ENCODE measurements at regions not wholly inside any gene's neighbourhood (a gene's known extent, or its start where the extent isn't known, plus 50 kb on each side); places are given as distances from the start of the nearest gene placed in this dataset.
"Not testable (repeated sequence)": the region's sequence is repeated elsewhere in the genome, so short reads cannot be mapped to it uniquely, and the experiment has no call there.

DNA sequence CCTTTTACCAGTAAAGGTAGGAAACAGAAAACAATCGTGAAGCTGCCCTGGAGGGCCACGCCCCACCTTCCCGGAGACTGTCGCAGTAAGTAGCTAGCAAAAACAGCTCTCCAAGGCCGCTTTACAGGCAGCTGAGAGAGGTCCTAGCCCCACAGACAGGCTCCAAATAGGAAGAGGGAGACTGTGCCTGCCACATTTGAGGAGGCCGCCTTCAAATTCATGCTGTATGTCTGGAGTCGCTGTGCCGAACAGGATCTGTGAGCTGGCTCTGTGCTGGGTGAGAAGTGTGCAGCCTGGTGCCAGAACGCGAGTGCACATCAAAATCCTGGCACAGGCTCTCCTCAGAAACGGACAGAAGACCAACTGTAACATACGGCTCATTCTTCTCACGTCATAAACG, 582.2 kb downstream of the CETN3 start:
- DNase-seq, result no peak

- no peak for DNase-seq
Measured at GRCh38 chr5:89826938-89827337, 582.6 kb downstream of the CETN3 start.

- DNase-seq, result no peak
Measured at GRCh38 chr5:89823046-89823445, 586.5 kb downstream of the CETN3 start.

GRCh38 chr5:89817841-89818240, 591.7 kb downstream of the CETN3 start:
- DNase-seq, result no peak

DNA sequence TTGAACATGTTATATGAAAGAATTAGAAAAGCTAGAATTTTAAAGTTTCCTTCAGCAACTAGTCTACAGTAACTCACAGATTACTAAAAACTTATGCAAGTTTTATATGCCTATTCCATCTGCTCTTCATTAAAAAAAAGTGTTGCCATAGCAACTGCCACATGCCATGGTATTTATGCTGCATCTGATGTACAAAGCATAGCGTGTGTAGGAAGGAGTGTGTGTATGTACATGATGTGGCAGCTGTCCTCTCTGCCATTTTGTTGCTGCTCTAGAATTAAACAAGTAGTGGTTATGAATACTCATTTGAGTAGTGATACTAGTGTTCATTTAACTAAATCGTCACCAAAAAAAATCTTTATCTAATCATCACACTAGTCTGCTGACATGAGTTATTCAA, 593.5 kb downstream of the CETN3 start:
- DNase-seq, result no peak

GRCh38 chr5:89800735-89801134, 608.8 kb downstream of the CETN3 start:
- DNase-seq, result not testable (repeated sequence)

- DNase-seq, result not testable (repeated sequence)
Measured at GRCh38 chr5:89794504-89794903, 615.1 kb downstream of the CETN3 start.

- DNase-seq, result not testable (repeated sequence)
Measured at GRCh38 chr5:89779734-89780133, 629.8 kb downstream of the CETN3 start.

GRCh38 chr5:89777758-89778157, 631.8 kb downstream of the CETN3 start:
- DNase-seq, result no peak

GRCh38 chr5:89769975-89770374, 639.6 kb downstream of the CETN3 start:
- no peak for DNase-seq

GRCh38 chr5:89759802-89760201, 649.8 kb downstream of the CETN3 start:
- no peak for DNase-seq

DNA sequence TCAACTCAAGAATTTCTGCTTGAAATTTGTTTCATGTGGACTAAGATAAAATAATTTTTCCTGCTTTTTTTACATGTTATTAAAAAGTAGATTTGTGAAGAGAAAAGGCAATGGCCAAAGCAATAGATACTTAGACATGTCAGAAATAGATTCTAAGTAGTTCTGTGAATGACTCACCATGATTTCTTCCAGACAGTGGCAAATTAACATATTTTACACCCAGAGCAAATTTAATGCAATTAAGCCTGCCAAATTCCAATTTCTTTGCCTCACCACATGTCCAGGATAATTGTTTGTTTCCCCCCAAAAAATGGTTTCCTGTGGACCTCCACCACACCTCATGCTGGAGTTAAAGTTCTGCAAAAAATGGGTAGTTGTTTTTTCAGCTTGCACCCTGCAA, 651.4 kb downstream of the CETN3 start:
- DNase-seq, result no peak

GRCh38 chr5:89756955-89757354, 652.6 kb downstream of the CETN3 start:
- DNase-seq, result no peak

GRCh38 chr5:89755024-89755423, 654.5 kb downstream of the CETN3 start:
- no peak for DNase-seq

DNA sequence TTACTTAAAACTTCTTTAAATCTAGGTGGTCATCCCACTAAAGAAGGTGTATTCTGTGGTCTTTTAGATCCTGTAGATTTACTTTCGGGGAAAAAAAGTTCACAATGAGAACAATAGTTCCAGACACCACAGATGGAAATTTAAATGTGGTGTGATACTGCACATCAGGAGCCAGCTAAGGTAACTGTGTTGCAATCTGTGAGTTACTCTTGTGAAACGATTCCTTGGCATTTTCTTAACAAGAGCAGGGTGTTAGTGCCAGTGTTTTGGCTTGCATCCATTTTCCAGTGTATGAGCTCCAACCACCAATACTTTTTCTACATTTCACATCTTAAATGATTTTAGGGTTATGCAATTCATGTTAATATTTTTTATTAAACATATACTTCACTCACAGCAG, 674.5 kb downstream of the CETN3 start:
- DNase-seq, result no peak

DNA sequence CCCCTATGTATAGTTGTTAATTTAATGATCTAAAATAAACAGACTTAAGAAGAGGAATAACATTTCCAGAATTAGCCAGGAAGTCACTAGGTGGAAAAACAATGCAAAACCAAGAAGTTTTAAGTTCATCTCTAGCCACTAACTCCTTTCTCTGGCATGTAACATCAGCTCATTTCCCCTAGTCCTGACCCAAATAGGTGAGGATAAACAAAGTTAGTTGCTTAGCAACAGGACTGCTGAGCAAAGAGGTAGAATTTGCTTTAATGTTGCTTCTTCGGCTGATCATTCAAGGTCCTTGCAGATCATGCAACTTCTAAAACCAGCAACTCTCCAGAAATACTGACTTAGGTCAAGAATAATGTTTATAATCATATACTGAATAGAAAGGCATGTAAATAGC, 675.8 kb downstream of the CETN3 start:
- DNase-seq, result no peak

DNA sequence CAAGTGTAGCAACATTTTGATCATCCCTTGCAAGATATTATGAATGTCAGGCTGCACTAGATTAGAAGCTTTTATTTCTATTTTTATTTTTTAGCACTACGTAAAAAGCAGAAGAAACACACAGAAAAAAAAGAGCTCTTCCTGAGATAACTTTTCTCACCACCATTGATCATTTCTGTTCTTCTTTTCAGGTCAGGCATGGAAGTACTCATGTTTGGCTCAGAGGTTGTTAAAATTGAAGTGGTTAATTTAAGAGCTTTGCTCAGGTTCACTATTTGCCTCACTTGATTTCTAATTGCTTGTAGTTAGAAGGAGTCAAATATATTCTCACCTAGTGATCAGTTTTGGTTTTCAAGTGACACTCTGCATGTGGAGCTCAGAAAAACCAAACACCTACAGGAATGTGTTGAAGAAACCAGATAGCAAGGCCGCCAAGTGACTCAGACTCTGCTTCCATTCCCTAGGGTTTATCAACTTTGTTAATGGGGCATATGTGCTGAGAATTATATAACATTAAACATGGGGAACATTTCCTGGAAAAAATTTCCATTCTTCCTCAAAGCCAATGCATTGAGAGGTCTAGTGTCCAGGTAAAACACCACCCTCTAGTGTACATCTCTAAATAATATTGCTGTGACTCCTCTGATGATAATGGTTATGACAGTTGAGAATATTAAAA, 679.8 kb downstream of the CETN3 start:
- DNase-seq, result no peak

GRCh38 chr5:89728750-89729149, 680.8 kb downstream of the CETN3 start:
- no peak for DNase-seq

- no peak for DNase-seq
Measured at GRCh38 chr5:89728134-89728533, 681.4 kb downstream of the CETN3 start.

DNA sequence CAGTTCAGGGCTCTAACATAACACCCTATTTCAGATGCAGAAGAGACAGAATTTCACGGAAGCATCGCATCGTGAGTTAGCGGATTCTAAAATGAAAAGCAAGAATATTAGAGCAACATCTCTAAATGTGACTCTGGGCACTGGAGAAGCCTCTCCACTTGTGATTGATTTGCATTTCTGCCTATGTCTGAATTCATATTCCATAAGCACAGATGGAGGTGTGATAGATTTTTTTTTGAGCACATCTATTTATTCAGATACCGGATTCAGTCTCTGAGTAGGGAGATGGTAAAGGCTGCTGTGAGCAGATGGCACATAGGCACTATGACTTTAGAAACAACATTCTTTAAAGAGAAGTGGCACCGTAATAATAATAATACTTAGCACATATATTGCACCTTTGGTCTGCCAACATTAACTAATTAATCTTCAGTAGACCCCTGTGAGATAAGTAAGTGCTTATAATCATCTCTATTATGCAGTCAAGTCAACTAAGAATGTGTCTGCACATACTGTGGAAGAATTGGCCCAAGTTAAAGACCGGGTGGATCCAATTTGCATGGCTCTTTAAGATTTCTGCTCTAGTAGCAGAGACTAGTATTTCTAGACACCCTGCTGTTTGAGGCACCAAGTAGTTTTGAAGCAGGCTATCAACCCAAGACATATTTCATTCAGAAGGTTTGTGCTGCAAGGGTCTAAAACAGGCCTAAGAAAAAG, 685.0 kb downstream of the CETN3 start:
- no peak for DNase-seq

- no peak for DNase-seq
Measured at GRCh38 chr5:89723907-89724306, 685.6 kb downstream of the CETN3 start.

DNA sequence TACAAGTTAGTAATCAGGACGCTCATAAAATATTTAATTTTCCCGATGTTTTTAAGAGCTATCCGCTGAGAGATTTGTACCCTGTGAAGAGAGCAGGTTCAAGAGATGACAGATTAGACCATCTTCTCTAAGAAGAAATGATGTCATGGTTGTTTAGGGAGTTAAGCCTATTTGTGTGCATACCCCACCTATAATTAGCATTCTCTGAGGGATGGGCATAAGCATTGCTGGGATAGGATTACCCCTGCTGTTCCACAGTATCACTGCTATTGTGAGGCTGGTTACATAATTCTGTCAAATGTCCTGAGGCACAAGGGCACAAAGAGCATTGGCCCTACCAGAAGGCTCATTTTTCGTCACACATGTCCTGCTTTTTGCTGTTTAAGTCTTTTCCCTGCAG, 687.0 kb downstream of the CETN3 start:
- DNase-seq, result no peak

- no peak for DNase-seq
Measured at GRCh38 chr5:89721931-89722330, 687.6 kb downstream of the CETN3 start.

- DNase-seq, result no peak
Measured at GRCh38 chr5:89721353-89721752, 688.2 kb downstream of the CETN3 start.

Measured in effector CD4-positive, alpha-beta T cell (primary cell).